ENCODE measurements at regions not wholly inside any gene's neighbourhood (a gene's known extent, or its start where the extent isn't known, plus 50 kb on each side); places are given as distances from the start of the nearest gene placed in this dataset.

DNA sequence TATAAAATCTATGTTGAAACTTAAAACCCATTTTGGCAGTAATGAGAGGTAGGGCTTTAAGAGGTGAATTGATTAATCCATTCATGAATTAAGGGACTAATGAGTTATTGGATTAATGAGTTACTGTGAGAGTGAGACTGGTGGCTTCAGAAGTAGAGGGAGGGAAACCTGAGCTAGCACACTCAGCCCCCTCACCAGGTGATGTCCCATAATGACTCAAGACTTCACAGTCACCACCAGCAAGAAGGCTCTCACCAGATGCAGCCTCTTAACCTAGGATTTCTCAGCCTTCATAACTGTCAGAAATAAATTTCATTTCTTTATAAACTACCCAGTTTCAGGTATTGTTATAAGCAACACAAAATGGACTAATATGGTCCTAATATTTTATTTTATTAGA is 621.7 kb upstream of the ACVR2A start:
- H3K4me1 Mint-ChIP-seq = no peaks in the 10 kb centered on the region
- H3K27me3 Mint-ChIP-seq (ENCODE audit: low read depth in 3 of 3) = no peaks in the 10 kb centered on the region
- DNase-seq = no peak
- H3K27ac Mint-ChIP-seq = no peak overlapping the region
- no peaks in the 10 kb centered on the region for H3K36me3 Mint-ChIP-seq
- peaks cover 0 to 16% (median 0%) of the 10 kb centered on the region in 6 donors for H3K9me3 Mint-ChIP-seq
- no peak overlapping the region for H3K4me3 Mint-ChIP-seq

GRCh38 chr2:147222506-147222905 is 622.3 kb upstream of the ACVR2A start:
- Mint-ChIP-seq H3K27ac (no peak overlapping the region), H3K9me3 (peaks cover 0 to 16% (median 0%) of the 10 kb centered on the region in 6 donors), H3K4me3 (no peak overlapping the region), H3K27me3 (ENCODE audit: low read depth in 3 of 3) (no peaks in the 10 kb centered on the region), H3K4me1 (no peaks in the 10 kb centered on the region), H3K36me3 (no peaks in the 10 kb centered on the region)
- DNase-seq = no peak

- no peaks in the 10 kb centered on the region for H3K4me1 Mint-ChIP-seq
- H3K27ac Mint-ChIP-seq = no peak overlapping the region
- H3K9me3 Mint-ChIP-seq = peaks cover 0 to 9% (median 2%) of the 10 kb centered on the region in 6 donors
- no peak overlapping the region for H3K4me3 Mint-ChIP-seq
- no peaks in the 10 kb centered on the region for H3K36me3 Mint-ChIP-seq
- no peak for DNase-seq
- H3K27me3 Mint-ChIP-seq (ENCODE audit: low read depth in 3 of 3) = no peaks in the 10 kb centered on the region
These were observed 629.9 kb upstream of the ACVR2A start for GRCh38 chr2:147214914-147215313.

DNA sequence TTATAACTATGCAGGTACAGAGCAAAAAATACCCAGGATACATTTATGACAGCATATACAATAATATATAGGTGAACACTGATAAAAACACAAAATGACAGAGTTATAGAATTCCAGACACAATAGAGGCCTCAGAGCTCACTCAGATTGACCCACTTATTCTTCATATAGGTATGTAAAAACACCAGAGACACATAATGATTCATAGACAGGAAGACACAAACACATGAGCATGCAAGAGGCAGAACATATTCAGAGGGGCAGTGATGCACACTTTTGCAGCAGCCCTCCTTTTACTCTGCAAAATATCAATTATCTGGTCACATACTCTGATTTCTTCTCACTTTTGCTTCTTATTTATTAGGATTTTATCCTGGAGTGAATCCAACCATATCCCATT is 633.3 kb upstream of the ACVR2A start:
- no peak overlapping the region for H3K4me3 Mint-ChIP-seq
- H3K9me3 Mint-ChIP-seq = peaks cover 0 to 7% (median 3%) of the 10 kb centered on the region in 6 donors
- peaks cover 0 to 3% (median 0%) of the 10 kb centered on the region in 3 donors for H3K27me3 Mint-ChIP-seq (ENCODE audit: low read depth in 3 of 3)
- DNase-seq = no peak
- H3K36me3 Mint-ChIP-seq = no peaks in the 10 kb centered on the region
- H3K27ac Mint-ChIP-seq = no peak overlapping the region
- no peaks in the 10 kb centered on the region for H3K4me1 Mint-ChIP-seq

DNA sequence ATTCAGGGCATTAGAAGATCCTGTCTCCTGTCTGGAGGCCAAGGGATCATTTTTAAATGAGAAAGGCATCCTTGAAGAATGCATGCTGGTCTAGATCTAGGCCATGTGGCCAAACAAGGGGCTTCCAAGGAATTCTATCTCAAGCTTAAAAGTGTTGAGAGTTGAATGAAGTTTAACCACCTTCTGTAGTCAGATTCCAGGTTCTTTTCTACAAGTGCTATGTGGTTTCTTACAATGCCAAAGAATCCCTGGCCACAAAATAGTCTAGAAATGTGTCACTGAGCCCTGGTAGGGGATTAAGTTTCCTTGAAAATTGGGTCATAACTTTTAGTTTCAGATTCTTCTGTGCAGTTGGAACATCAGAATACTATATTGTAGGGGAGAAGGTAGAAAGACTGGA is 640.7 kb upstream of the ACVR2A start:
- peaks cover 0 to 4% (median 3%) of the 10 kb centered on the region in 3 donors for H3K36me3 Mint-ChIP-seq
- peaks cover 0 to 5% (median 4%) of the 10 kb centered on the region in 3 donors for H3K27me3 Mint-ChIP-seq (ENCODE audit: low read depth in 3 of 3)
- no peaks in the 10 kb centered on the region for H3K4me1 Mint-ChIP-seq
- no peak for DNase-seq
- no peak overlapping the region for H3K27ac Mint-ChIP-seq
- H3K4me3 Mint-ChIP-seq = no peak overlapping the region
- H3K9me3 Mint-ChIP-seq = peaks cover 4 to 11% (median 7%) of the 10 kb centered on the region in 6 donors

DNA sequence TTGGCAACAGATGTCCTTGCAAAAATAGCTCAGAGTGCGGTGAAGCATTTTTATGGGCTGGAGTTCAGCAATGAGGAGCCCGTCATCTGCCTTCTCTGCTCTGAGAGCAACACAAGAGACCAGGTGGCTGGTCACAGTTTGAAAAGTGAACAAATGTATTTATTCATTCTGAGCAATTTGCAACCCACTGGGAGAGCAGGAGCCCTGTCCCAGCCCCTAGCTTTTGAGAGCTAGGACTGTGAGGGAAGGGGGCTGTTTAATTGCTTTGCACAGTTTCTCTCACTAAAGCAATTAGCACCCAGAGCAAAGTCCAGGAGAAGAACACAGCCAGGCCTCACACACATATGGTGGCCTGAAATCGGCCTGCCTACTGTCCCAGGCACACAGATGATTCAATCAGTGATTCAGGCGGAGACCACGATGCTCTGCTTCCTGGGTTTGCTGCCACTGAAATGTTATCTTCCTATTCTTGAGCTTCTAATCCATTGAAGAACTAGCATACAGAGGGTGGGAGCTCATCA is 646.1 kb upstream of the ACVR2A start:
- H3K27ac Mint-ChIP-seq = no peak overlapping the region
- H3K36me3 Mint-ChIP-seq = peaks cover 0 to 3% (median 0%) of the 10 kb centered on the region in 3 donors
- H3K27me3 Mint-ChIP-seq (ENCODE audit: low read depth in 3 of 3) = peaks cover 1 to 6% (median 3%) of the 10 kb centered on the region in 3 donors
- peaks cover 0 to 9% (median 0%) of the 10 kb centered on the region in 6 donors for H3K9me3 Mint-ChIP-seq
- no peak for DNase-seq
- H3K4me3 Mint-ChIP-seq = no peak overlapping the region
- H3K4me1 Mint-ChIP-seq = no peaks in the 10 kb centered on the region

DNA sequence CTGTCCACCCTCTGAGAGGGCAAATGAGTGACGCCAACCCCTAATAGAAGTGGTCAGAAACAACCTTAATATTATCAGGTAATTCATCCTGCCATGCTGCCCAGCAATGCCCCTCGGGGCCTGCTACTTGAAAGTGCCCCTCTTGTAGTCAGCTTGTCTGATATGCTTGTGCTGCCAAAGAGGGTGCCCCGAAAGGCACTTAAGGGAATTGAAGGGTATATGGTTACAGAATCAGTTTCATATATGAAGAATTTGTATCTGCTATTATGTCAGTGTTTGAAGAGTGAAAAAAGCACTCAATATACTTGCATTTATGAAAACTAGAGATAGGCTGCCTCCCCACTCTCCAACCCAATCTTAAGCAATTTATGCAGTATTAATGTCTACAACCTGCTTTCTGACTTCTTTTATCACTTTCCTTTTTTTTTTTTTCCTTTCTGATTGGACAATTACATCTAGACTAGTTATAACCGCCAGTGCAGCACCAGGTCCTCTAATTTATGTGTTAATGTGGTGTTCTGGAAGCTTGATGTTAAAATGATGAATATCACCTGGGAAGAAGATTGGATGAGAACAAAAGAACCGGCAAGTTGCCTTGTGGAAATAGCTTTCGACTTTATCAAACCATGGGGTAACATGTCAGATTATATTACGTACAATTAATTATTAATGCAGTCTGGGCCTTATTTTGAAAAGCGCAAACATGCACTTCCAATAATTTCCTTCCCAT is 646.9 kb upstream of the ACVR2A start:
- Mint-ChIP-seq H3K36me3 (peaks cover 0 to 3% (median 0%) of the 10 kb centered on the region in 3 donors), H3K27me3 (ENCODE audit: low read depth in 3 of 3) (peaks cover 1 to 6% (median 3%) of the 10 kb centered on the region in 3 donors), H3K4me3 (no peak overlapping the region), H3K9me3 (peaks cover 0 to 9% (median 0%) of the 10 kb centered on the region in 6 donors), H3K4me1 (no peaks in the 10 kb centered on the region), H3K27ac (no peak overlapping the region)
- DNase-seq = no peak

DNA sequence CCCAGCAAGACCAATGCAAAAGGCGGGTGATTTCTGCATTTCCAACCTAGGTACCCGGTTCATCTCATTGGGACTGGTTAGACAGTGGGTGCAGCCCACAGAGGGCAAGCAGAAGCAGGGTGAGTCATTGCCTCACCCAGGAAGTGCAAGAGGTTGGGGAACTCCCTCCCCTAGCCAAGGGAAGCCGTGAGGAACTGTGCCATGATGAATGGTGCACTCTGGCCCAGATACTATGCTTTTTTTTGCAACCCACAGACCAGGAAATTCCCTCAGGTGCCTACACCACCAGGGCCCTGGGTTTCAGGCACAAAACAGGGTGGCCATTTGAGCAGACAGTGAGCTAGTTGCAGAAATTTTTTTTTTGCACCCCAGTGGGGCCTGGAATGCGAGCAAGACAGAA is 662.6 kb upstream of the ACVR2A start:
- Mint-ChIP-seq H3K36me3 (no peaks in the 10 kb centered on the region), H3K27me3 (ENCODE audit: low read depth in 3 of 3) (peaks cover 2 to 6% (median 4%) of the 10 kb centered on the region in 3 donors), H3K27ac (no peak overlapping the region), H3K4me1 (peaks cover 0 to 5% of the 10 kb centered on the region in 2 donors), H3K9me3 (peaks cover 6 to 25% (median 11%) of the 10 kb centered on the region in 6 donors), H3K4me3 (no peak overlapping the region)
- DNase-seq = peak in 1 of 3 donors; percentile 2

- Mint-ChIP-seq H3K27ac (no peak overlapping the region), H3K36me3 (no peaks in the 10 kb centered on the region), H3K27me3 (ENCODE audit: low read depth in 3 of 3) (peaks cover 2 to 5% (median 4%) of the 10 kb centered on the region in 3 donors), H3K4me3 (no peak overlapping the region), H3K4me1 (peaks cover 0 to 5% of the 10 kb centered on the region in 2 donors), H3K9me3 (peaks cover 4 to 21% (median 11%) of the 10 kb centered on the region in 6 donors)
- DNase-seq = no peak
These were observed 663.3 kb upstream of the ACVR2A start for GRCh38 chr2:147181351-147182029.

DNA sequence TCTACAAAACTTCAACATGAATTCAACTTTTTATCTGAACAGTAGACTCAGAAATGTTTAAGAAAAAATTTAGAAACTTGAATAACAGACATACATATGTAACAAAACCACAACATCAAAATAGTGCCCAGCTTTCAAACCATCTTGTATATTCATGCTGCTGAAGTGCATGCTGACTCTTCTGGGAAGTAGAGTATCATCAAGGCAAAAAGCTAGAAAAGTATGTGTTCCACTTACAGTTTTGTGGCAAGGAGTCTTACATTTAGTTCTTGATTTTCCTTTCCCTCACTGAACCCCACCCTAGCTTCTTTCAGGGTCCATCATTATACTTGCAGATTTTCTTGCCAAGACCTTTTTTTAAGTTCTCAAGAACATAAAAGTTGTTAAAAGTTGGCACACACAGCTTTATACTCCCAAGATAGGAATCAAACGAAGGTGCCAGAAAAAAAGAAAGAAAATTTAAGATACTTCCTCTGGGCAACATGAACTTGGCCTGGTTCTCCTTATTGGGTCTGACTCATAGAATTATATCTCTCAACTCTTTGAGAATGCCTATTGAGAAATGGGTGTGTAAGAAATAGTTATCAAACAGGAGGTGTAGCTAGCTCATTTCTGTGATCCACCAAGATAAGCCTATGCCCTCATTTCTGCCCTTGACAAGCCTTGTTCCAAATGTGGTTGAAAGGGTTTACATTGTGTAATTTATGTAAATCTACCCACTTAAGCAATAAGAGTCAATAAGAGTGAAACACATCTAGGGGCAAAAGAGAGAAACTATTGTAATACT is 667.6 kb upstream of the ACVR2A start:
- H3K4me3 Mint-ChIP-seq = no peak overlapping the region
- no peak overlapping the region for H3K27ac Mint-ChIP-seq

DNA sequence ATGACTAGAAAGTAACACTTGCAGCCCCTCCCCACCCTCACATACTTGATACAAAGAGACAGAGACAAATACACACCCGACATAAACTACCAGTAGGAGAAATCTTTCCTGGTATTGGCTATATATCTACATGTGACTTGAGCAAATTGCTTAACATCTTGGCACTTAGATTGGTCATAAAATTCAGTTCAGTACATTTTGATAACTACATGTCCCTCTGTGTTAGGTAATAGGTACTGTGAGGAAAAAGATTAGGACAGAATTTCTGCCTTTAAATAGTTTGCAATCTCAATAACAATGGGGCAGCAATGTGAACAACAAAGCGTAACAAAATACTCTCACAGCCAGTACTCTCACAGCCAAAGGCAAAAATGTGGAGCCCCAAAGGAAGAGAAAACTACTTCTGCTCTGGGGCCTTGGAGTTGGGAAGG is 670.0 kb upstream of the ACVR2A start:
- Mint-ChIP-seq H3K27me3 (ENCODE audit: low read depth in 3 of 3) (peaks cover 0 to 4% (median 2%) of the 10 kb centered on the region in 3 donors), H3K4me3 (no peak overlapping the region), H3K4me1 (no peaks in the 10 kb centered on the region), H3K9me3 (peaks cover 0 to 5% (median 0%) of the 10 kb centered on the region in 6 donors), H3K36me3 (peaks cover 0 to 4% (median 0%) of the 10 kb centered on the region in 3 donors), H3K27ac (no peak overlapping the region)
- no peak for DNase-seq

More for the DNA sequence above, 667.6 kb upstream of the ACVR2A start:
- peaks cover 0 to 17% (median 3%) of the 10 kb centered on the region in 6 donors for H3K9me3 Mint-ChIP-seq
- no peak for DNase-seq
- H3K27me3 Mint-ChIP-seq (ENCODE audit: low read depth in 3 of 3) = peaks cover 0 to 2% (median 1%) of the 10 kb centered on the region in 3 donors
- H3K4me1 Mint-ChIP-seq = peaks cover 0 to 4% of the 10 kb centered on the region in 2 donors
- H3K36me3 Mint-ChIP-seq = peaks cover 0 to 4% (median 0%) of the 10 kb centered on the region in 3 donors

DNA sequence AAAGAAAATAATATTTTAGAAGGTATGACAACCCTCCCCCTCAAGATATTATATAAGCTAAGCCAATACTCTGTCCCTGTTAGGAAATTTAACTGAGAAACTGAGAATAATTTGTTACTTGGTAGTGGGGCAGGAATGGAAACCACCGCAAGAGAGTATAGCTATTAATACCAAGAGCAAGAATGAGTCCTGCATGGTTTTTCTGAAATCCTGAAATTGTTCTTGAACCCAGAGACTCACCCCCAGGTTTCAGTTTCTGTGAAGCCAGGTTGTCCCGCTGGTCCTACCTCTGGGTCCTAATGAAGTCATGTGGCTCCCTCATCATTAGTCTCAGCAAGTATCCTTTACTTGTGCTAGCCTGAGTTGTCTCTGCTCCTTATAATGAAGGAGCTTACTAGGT is 671.0 kb upstream of the ACVR2A start:
- peaks cover 2 to 4% (median 4%) of the 10 kb centered on the region in 3 donors for H3K27me3 Mint-ChIP-seq (ENCODE audit: low read depth in 3 of 3)
- no peaks in the 10 kb centered on the region for H3K4me1 Mint-ChIP-seq
- DNase-seq = no peak
- H3K4me3 Mint-ChIP-seq = no peak overlapping the region
- peaks cover 0 to 4% (median 0%) of the 10 kb centered on the region in 6 donors for H3K9me3 Mint-ChIP-seq
- H3K36me3 Mint-ChIP-seq = peaks cover 0 to 4% (median 0%) of the 10 kb centered on the region in 3 donors
- no peak overlapping the region for H3K27ac Mint-ChIP-seq

DNA sequence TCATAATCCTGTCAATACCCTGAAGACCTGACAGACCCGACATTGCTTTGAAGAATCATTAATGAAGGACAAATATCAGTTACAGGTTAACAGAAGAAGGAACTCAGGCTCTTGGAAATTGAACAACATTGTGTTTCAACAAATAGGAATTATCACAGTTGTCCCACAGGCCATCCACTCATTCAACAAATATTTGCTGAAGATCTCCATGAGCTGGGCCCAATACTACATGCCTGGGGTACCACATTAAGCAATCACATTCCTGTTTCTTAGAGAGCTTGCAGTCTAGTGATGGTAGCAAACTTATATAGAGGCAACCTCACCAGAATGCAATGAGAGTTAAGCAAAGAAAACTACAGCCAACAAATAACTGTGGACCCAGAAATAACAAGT is 671.6 kb upstream of the ACVR2A start:
- Mint-ChIP-seq H3K27me3 (ENCODE audit: low read depth in 3 of 3) (peaks cover 2 to 4% (median 4%) of the 10 kb centered on the region in 3 donors), H3K4me3 (no peak overlapping the region), H3K36me3 (peaks cover 0 to 4% (median 0%) of the 10 kb centered on the region in 3 donors), H3K27ac (no peak overlapping the region), H3K9me3 (peaks cover 0 to 6% (median 0%) of the 10 kb centered on the region in 6 donors), H3K4me1 (no peaks in the 10 kb centered on the region)
- no peak for DNase-seq
